K562 (cell line): ENCODE measurements at regions not wholly inside any gene's neighbourhood (a gene's known extent, or its start where the extent isn't known, plus 50 kb on each side); places are given as distances from the start of the nearest gene placed in this dataset.

Experiments used
- ATAC-seq: fragments of 200-7000 bp; cut with Tn5 transposase; 3 replicates; pipeline ENCODE4 v1.9.1; 2020; ENCODE audit warnings: moderate library complexity
- BruUV-seq: library from RNA; stranded (reverse); fragments of 400-500 nt; replicated peaks from 2 replicates; lab custom pipeline; 2021; lab: Mats Ljungman, UMichigan
- CTCF ChIA-PET: fragments of 300-600 bp; formaldehyde crosslinking; extraction: SDS; loops from one replicate; lab custom pipeline; 2021; ENCODE audit warnings: low intra/inter-chr PET ratio; lab: Yijun Ruan, JAX
- POLR2A ChIA-PET: fragments of 300-600, 350-650 bp; sonication (Branson Sonifier 250); formaldehyde crosslinking; extraction: SDS; loops from one replicate; lab custom pipeline; 2021; ENCODE audit warnings: antibody characterized with exemption, inconsistent platforms; lab: Yijun Ruan, JAX
- DNase-seq, 4 experiments: peaks; one replicate each; pipeline versions ENCODE4 v3.0.0 to v3.0.0-alpha.2; 2011 to 2018; ENCODE audit warnings: low spot score in 3 of 4, mixed read lengths in 3 of 4; ENCODE audit errors: extremely low read depth in 1 of 4
- FAIRE-seq: peaks from 2 replicates; lab custom pipeline; 2011; peaks lifted over from hg19 to GRCh38; lab: Jason Lieb, UNC
- H2AFZ ChIP-seq: 2 replicates; pipeline ENCODE4 v1.6.0; 2011; ENCODE audit warnings: low read depth, low read length, control low read depth, inconsistent platforms
- H3K27ac ChIP-seq: fragments of 200-600 bp; 3 replicates; pipeline ENCODE4 v1.8.0; 2011; ENCODE audit warnings: low read depth, mild to moderate bottlenecking, control low read depth, inconsistent platforms, low read length, moderate library complexity, mixed read lengths; ENCODE audit errors: extremely low read depth
- H3K27me3 ChIP-seq, 2 experiments: fragments of 300-600 bp in 1 of 2; 2 replicates in 1 of 2; 3 replicates in 1 of 2; pipeline versions ENCODE4 v1.6.0 to v1.8.0; 2011; ENCODE audit warnings: inconsistent platforms in 2 of 2, low read length in 2 of 2, mild to moderate bottlenecking in 1 of 2, mixed read lengths in 1 of 2, moderate library complexity in 1 of 2; ENCODE audit not compliant: control insufficient read depth in 2 of 2, insufficient read depth in 2 of 2
- H3K36me3 ChIP-seq: fragments of 300-600 bp; 3 replicates; pipeline ENCODE4 v1.8.0; 2011; ENCODE audit warnings: mild to moderate bottlenecking, low read length, inconsistent platforms; ENCODE audit not compliant: control insufficient read depth, insufficient read depth
- H3K4me1 ChIP-seq, 2 experiments: fragments of 200-600 bp in 1 of 2; replicated peaks in 1 of 2; 2 replicates in 1 of 2; 3 replicates in 1 of 2; pipeline versions ENCODE4 v1.5.1 to v1.8.0; 2011; ENCODE audit warnings: inconsistent platforms in 2 of 2, low read length in 2 of 2, mild to moderate bottlenecking in 1 of 2, mixed read lengths in 1 of 2, moderate library complexity in 1 of 2; ENCODE audit not compliant: control insufficient read depth in 2 of 2, insufficient read depth in 2 of 2
- H3K4me2 ChIP-seq: 2 replicates; pipeline ENCODE4 v1.6.1; 2011; ENCODE audit warnings: low read length, control low read depth, inconsistent platforms, mixed read lengths; ENCODE audit not compliant: insufficient read depth
- H3K4me3 ChIP-seq: fragments of 200-600 bp; sonication (generic), shearing (Covaris generic); 2 replicates; pipeline ENCODE4 v1.5.1; 2016; ENCODE audit warnings: control low read depth, inconsistent platforms
- H3K79me2 ChIP-seq: fragments of 200-600 bp; 3 replicates; pipeline ENCODE4 v1.8.0; 2011; ENCODE audit warnings: low read length, inconsistent platforms; ENCODE audit not compliant: control insufficient read depth, insufficient read depth
- H3K9ac ChIP-seq, 2 experiments: 2 replicates each; pipeline versions ENCODE4 v1.6.0 to v1.6.1; 2011; ENCODE audit warnings: low read depth in 2 of 2, low read length in 2 of 2, control low read depth in 1 of 2, inconsistent platforms in 1 of 2, mild to moderate bottlenecking in 1 of 2, mixed read lengths in 1 of 2; ENCODE audit not compliant: insufficient read depth in 1 of 2
- H3K9me1 ChIP-seq: one replicate; pipeline ENCODE4 v1.6.0; 2011; ENCODE audit warnings: inconsistent platforms, mild to moderate bottlenecking, low read length, moderate library complexity; ENCODE audit not compliant: control insufficient read depth, insufficient read depth
- H3K9me3 ChIP-seq: replicated peaks from 2 replicates; pipeline ENCODE4 v1.5.1; 2011; ENCODE audit warnings: low read depth, low read length, inconsistent platforms; ENCODE audit not compliant: control insufficient read depth, insufficient read depth
- H4K20me1 ChIP-seq: replicated peaks from 2 replicates; pipeline ENCODE4 v1.6.1; 2011; ENCODE audit warnings: low read length, inconsistent platforms, mixed read lengths; ENCODE audit not compliant: control insufficient read depth, insufficient read depth
- ATF7 ChIP-seq: fragments of 450-650 bp; IDR thresholded peaks from 2 replicates; pipeline ENCODE4 v1.7.1; 2014; ENCODE audit warnings: mild to moderate bottlenecking, moderate library complexity
- CAMTA2 ChIP-seq: fragments of 250-450 bp; sonication (Bioruptor Pico); conservative IDR thresholded peaks from 2 replicates; pipeline ENCODE4 v1.5.1; 2022
- CBX2 ChIP-seq: fragments of 200-600 bp; sonication (generic); IDR thresholded peaks from one replicate; pipeline ENCODE4 v1.6.1; 2012; ENCODE audit warnings: mild to moderate bottlenecking, low read length, inconsistent platforms; ENCODE audit not compliant: insufficient read depth, poor library complexity, severe bottlenecking
- CHAMP1 ChIP-seq: fragments of 450-650 bp; IDR thresholded peaks from 2 replicates; pipeline ENCODE4 v1.6.1; 2016; ENCODE audit warnings: mild to moderate bottlenecking
- CHD4 ChIP-seq: fragments of 200-600 bp; sonication (generic); IDR thresholded peaks from 3 replicates; pipeline ENCODE4 v1.6.1; 2012; ENCODE audit warnings: low read depth, mild to moderate bottlenecking, mixed read lengths, low read length, inconsistent platforms; ENCODE audit not compliant: insufficient read depth, insufficient replicate concordance, poor library complexity, severe bottlenecking
- GABPB2 ChIP-seq: fragments of 250-450 bp; sonication (Bioruptor Pico); conservative IDR thresholded peaks from 2 replicates; pipeline ENCODE4 v1.5.1; 2021; ENCODE audit warnings: mild to moderate bottlenecking
- HDGF ChIP-seq: fragments of 450-650 bp; IDR thresholded peaks from 2 replicates; pipeline ENCODE4 v1.6.1; 2016
- MYBL2 ChIP-seq, 2 experiments: fragments of 450-650 bp in 1 of 2; sonication (generic) in 1 of 2; formaldehyde crosslinking in 1 of 2; IDR thresholded peaks; 2 replicates each; pipeline versions ENCODE4 v1.6.1 to v1.8.1; 2017 to 2022; ENCODE audit warnings: borderline replicate concordance in 1 of 2, inconsistent platforms in 1 of 2, low read depth in 1 of 2, mild to moderate bottlenecking in 1 of 2, missing genetic modification reagents in 1 of 2, moderate library complexity in 1 of 2
- NEUROD1 ChIP-seq: fragments of 150-350 bp; IDR thresholded peaks from 2 replicates; pipeline ENCODE4 v1.6.1; 2014; ENCODE audit warnings: borderline replicate concordance, low read length, low read depth; ENCODE audit not compliant: partially characterized antibody
- SAFB2 ChIP-seq: fragments of 200-400 bp; formaldehyde crosslinking; IDR thresholded peaks from 2 replicates; pipeline ENCODE4 v1.6.1; 2018; ENCODE audit warnings: borderline replicate concordance, low read length, low read depth, moderate library complexity; ENCODE audit not compliant: severe bottlenecking
- SIN3B ChIP-seq: fragments of 450-650 bp; IDR thresholded peaks from 2 replicates; pipeline ENCODE4 v1.6.1; 2017; ENCODE audit warnings: low read depth, mild to moderate bottlenecking, moderate library complexity
- SMAD2 ChIP-seq: fragments of 150-350 bp; IDR thresholded peaks from 2 replicates; pipeline ENCODE4 v1.6.1; 2014; ENCODE audit warnings: low read depth, mild to moderate bottlenecking, low read length
- SP1 ChIP-seq: sonication (generic); formaldehyde crosslinking; IDR thresholded peaks from 2 replicates; pipeline ENCODE4 v1.8.1; 2022; ENCODE audit warnings: mild to moderate bottlenecking, missing genetic modification reagents
- SREBF1 ChIP-seq: fragments of 150-350 bp; IDR thresholded peaks from 2 replicates; pipeline ENCODE4 v1.6.1; 2014; ENCODE audit warnings: antibody characterized with exemption, low read depth, low read length, borderline replicate concordance
- ZNF124 ChIP-seq: sonication (generic); formaldehyde crosslinking; IDR thresholded peaks from 2 replicates; pipeline ENCODE4 v1.8.1; 2022; ENCODE audit warnings: missing genetic modification reagents
- ZNF699 ChIP-seq: fragments of 250-450 bp; sonication (Bioruptor Pico); IDR thresholded peaks from 2 replicates; pipeline ENCODE4 v1.8.0; 2021; ENCODE audit warnings: mild to moderate bottlenecking, moderate library complexity; ENCODE audit not compliant: insufficient replicate concordance
- WGBS: fragments of 100-300 bp; shearing (Covaris generic); methylation state at CpG from one replicate; pipeline ENCODE4 v1.1.6; 2016; ENCODE audit warnings: low coverage, mixed read lengths; ENCODE audit not compliant: insufficient coverage; ENCODE audit errors: missing lambda C conversion rate; 5-methylcytosine and 5-hydroxymethylcytosine counted together
- in situ Hi-C: fragments of 300-500 bp; cut with MboI; formaldehyde crosslinking; loops from 4 replicates; pipeline ENCODE4 v1.15.0; 2018; ENCODE audit warnings: inconsistent platforms, mixed read lengths
- intact Hi-C: fragments of 100-400 bp; cut with micrococcal nuclease; formaldehyde crosslinking; loops from 2 replicates; pipeline ENCODE4 v1.14.2; 2022
- TF ChIP-seq, protein P1 (sequence below): fragments of 450-650 bp; formaldehyde crosslinking; IDR thresholded peaks from 2 replicates; pipeline ENCODE4 v1.4.0; 2022; ENCODE audit warnings: missing genetic modification characterization

- in situ Hi-C loops, result no loop called here
- TF ChIP-seq SP1 (CRISPR knock-in tag) (no peak), SAFB2 (no peak), SREBF1 (no peak), SIN3B (no peak), GABPB2 (CRISPR knock-in tag) (no peak), NEUROD1 (no peak), MYBL2 (IDR thresholded peaks at IDR 0.05; ENCODE audit: low read depth) (no peak), MYBL2 (CRISPR knock-in tag; IDR thresholded peaks at IDR 0.05; ENCODE audit: borderline replicate concordance) (no peak), CHAMP1 (no peak), HDGF (no peak), ATF7 (no peak), SMAD2 (no peak), CBX2 (no peak), ZNF699 (CRISPR knock-in tag) (no peak), ZNF124 (CRISPR knock-in tag) (no peak), CAMTA2 (CRISPR knock-in tag) (no peak), CHD4 (no peak)
- TF ChIP-seq, protein P1, sequence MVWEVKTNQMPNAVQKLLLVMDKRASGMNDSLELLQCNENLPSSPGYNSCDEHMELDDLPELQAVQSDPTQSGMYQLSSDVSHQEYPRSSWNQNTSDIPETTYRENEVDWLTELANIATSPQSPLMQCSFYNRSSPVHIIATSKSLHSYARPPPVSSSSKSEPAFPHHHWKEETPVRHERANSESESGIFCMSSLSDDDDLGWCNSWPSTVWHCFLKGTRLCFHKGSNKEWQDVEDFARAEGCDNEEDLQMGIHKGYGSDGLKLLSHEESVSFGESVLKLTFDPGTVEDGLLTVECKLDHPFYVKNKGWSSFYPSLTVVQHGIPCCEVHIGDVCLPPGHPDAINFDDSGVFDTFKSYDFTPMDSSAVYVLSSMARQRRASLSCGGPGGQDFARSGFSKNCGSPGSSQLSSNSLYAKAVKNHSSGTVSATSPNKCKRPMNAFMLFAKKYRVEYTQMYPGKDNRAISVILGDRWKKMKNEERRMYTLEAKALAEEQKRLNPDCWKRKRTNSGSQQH (CRISPR knock-in tag), result no peak
- H3K79me2 ChIP-seq, result no peaks in the 10 kb centered on the region
- intact Hi-C loops, result no loop called here
- no TSS peak for BruUV-seq
- H3K4me3 ChIP-seq, result no peak overlapping the region
- H3K27ac ChIP-seq, result no peak overlapping the region
- no peaks in the 10 kb centered on the region for H4K20me1 ChIP-seq
- DNase-seq, result no peak
- H2AFZ ChIP-seq, result no peak overlapping the region
- no peaks in the 10 kb centered on the region for H3K27me3 ChIP-seq
- H3K36me3 ChIP-seq, result no peaks in the 10 kb centered on the region
- H3K9me1 ChIP-seq, result no peaks in the 10 kb centered on the region
- no peak for FAIRE-seq
- H3K4me1 ChIP-seq, result no peaks in the 10 kb centered on the region
- POLR2A ChIA-PET, result no interaction called here
- CTCF ChIA-PET, result no interaction called here
- no peak for ATAC-seq
- H3K4me2 ChIP-seq, result no peak overlapping the region
- 0% methylated on average over 3 of the region's 3 CpGs for WGBS
- no peaks in the 10 kb centered on the region for H3K9me3 ChIP-seq
- H3K9ac ChIP-seq, result no peak overlapping the region
These were observed 408.5 kb downstream of the FBXO15 start for GRCh38 chr18:73739098-73739497.
